Thyroid gland (tissue), 4 donors: ENCODE measurements at regions not wholly inside any gene's neighbourhood (a gene's known extent, or its start where the extent isn't known, plus 50 kb on each side); places are given as distances from the start of the nearest gene placed in this dataset.

Experiments
- DNase-seq, 2 donors: peaks; one replicate each; pipeline ENCODE4 v3.0.0-alpha.2; 2019
- H3K27ac ChIP-seq, 3 donors: fragments of 200-600 bp; sonication (generic); 1 replicate in 2 of 3; 2 replicates in 1 of 3; pipeline ENCODE4 v1.5.1; 2016 to 2019; ENCODE audit warnings: mild to moderate bottlenecking in 1 of 3, moderate library complexity in 1 of 3
- H3K27me3 ChIP-seq: fragments of 200-600 bp; sonication (generic); one replicate; pipeline ENCODE4 v1.5.1; 2019
- H3K36me3 ChIP-seq, 2 donors: fragments of 200-600 bp; sonication (generic); one replicate each; pipeline ENCODE4 v1.5.1; 2016 to 2019
- H3K4me1 ChIP-seq, 2 donors: fragments of 200-600 bp; sonication (generic); one replicate each; pipeline ENCODE4 v1.5.1; 2017 to 2019
- H3K4me3 ChIP-seq, 3 donors: fragments of 200-600 bp; sonication (generic); replicated peaks in 1 of 3; 1 replicate in 2 of 3; 2 replicates in 1 of 3; pipeline ENCODE4 v1.5.1; 2016; ENCODE audit warnings: mild to moderate bottlenecking in 1 of 3
- H3K9me3 ChIP-seq: fragments of 200-600 bp; sonication (generic); one replicate; pipeline ENCODE4 v1.5.1; 2017
- POLR2A ChIP-seq, 2 donors: fragments of 450-650 bp; IDR thresholded peaks; one replicate each; pipeline ENCODE4 v1.6.1; 2017; ENCODE audit warnings: antibody characterized with exemption in 2 of 2, mild to moderate bottlenecking in 2 of 2, moderate library complexity in 1 of 2
- WGBS, 2 donors: methylation state at CpG; one replicate each; pipeline ENCODE4 v1.1.5; 2017; 5-methylcytosine and 5-hydroxymethylcytosine counted together
- intact Hi-C: fragments of 100-400 bp; cut with DNase I; formaldehyde crosslinking; loops from one replicate; pipeline ENCODE4 v1.15.1; 2023
- TF ChIP-seq, protein P1 (sequence below), 6 experiments: fragments of 200-600 bp in 3 of 6; fragments of 450-650 bp in 3 of 6; sonication (generic) in 3 of 6; IDR thresholded peaks; one replicate each; pipeline ENCODE4 v1.5.1; 2016 to 2019; ENCODE audit warnings: antibody characterized with exemption in 6 of 6, mild to moderate bottlenecking in 2 of 6, inconsistent platforms in 1 of 6, moderate library complexity in 1 of 6

DNA sequence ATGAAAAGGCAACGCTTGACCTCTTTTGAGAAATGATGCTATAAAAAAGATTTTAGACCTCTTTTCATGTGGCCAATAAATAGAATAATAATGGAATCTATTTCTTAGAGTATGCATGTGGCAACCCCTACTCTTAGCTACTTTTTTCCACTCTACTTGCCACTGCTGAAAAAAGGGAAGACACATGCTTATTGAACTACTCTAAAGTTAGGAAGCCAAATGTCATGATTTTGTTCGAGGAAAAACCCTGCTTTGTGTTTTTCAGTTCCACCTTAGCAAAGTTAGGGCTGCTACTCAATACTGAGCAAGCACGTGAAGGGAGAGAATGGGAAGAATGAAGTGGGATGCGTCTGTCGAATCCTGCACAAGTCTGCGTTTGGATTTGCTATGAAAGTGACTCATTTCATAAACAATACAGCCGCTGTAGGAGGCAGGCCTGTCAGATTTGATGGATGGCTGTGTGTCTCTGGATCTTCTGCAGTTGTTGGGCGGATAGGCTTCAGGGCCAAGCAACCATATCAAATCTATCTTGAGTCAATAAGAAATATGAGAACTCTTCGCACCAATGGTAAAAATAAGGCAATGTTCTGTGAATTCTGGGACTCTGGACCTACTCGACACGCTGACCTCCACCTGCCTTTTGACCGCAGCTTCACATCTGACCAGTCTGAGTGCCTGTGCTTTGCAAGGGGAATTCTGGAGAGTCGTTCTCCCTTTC lies 333.6 kb downstream of the PIK3R1 start:
- no peak for DNase-seq
- Histone ChIP-seq H3K36me3 (no peaks in the 10 kb centered on the region), H3K4me1 (no peaks in the 10 kb centered on the region), H3K27ac (no peak overlapping the region), H3K27me3 (no peaks in the 10 kb centered on the region), H3K9me3 (no peaks in the 10 kb centered on the region), H3K4me3 (no peak overlapping the region)
- intact Hi-C loops = no loop called here
- WGBS, 2 donors = 90 to 91% methylated on average over 13 of the region's 13 CpGs
- TF ChIP-seq, protein P1, sequence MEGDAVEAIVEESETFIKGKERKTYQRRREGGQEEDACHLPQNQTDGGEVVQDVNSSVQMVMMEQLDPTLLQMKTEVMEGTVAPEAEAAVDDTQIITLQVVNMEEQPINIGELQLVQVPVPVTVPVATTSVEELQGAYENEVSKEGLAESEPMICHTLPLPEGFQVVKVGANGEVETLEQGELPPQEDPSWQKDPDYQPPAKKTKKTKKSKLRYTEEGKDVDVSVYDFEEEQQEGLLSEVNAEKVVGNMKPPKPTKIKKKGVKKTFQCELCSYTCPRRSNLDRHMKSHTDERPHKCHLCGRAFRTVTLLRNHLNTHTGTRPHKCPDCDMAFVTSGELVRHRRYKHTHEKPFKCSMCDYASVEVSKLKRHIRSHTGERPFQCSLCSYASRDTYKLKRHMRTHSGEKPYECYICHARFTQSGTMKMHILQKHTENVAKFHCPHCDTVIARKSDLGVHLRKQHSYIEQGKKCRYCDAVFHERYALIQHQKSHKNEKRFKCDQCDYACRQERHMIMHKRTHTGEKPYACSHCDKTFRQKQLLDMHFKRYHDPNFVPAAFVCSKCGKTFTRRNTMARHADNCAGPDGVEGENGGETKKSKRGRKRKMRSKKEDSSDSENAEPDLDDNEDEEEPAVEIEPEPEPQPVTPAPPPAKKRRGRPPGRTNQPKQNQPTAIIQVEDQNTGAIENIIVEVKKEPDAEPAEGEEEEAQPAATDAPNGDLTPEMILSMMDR (IDR thresholded peaks at IDR 0.05) = no peak

DNA sequence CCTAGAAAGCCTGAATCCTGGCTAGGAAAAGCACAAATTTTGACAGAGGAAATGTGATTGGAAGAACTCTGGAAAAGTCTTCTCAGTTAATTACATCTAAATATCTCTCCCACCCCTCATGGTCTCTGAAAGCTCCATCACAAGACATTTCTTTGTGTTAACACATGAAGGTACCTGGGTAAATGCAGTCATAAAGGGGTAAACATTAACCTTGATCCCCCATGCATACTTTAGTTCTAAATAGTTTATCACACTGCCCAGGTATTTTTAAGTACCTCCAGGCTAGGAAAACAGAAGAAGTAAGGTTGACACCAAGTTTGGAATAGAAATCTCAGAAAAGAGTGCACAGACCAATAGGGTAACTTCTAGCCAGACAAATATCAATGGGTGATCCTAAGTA lies 334.5 kb downstream of the PIK3R1 start:
- H3K27me3 ChIP-seq = no peaks in the 10 kb centered on the region
- no peaks in the 10 kb centered on the region for H3K36me3 ChIP-seq
- H3K27ac ChIP-seq = no peak overlapping the region
- no peaks in the 10 kb centered on the region for H3K9me3 ChIP-seq
- TF ChIP-seq, protein P1 (IDR thresholded peaks at IDR 0.05) = no peak
- no peak for TF ChIP-seq POLR2A (IDR thresholded peaks at IDR 0.05)
- no peaks in the 10 kb centered on the region for H3K4me1 ChIP-seq
- no peak overlapping the region for H3K4me3 ChIP-seq
- intact Hi-C loops = no loop called here
- DNase-seq = no peak

DNA sequence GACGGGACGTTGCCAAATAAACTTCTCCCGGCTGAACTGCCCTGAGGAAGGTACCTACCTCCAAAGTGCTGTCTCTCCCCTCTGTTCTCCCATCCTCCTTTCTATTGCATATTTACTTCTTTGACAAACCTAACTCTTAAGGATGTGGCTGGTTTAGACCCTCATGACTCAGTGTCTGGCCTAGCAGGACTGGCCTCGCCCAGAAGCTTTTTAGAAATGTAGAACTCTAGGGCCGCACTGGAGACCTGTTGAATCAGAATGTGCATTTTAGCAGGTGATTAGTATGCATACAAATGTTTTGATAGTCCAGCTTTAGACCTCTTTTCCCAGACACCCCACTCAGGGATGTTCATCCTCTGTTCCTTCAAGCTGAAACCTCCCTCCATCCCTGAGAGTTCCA lies 335.9 kb downstream of the PIK3R1 start:
- H3K36me3 ChIP-seq = no peaks in the 10 kb centered on the region
- H3K9me3 ChIP-seq = no peaks in the 10 kb centered on the region
- TF ChIP-seq POLR2A (IDR thresholded peaks at IDR 0.05) = no peak
- TF ChIP-seq, protein P1 (IDR thresholded peaks at IDR 0.05) = no peak
- H3K4me1 ChIP-seq = peaks cover 0 to 5% of the 10 kb centered on the region in 2 donors
- intact Hi-C loops = no loop called here
- H3K4me3 ChIP-seq = no peak overlapping the region
- no peak for DNase-seq
- 74 to 84% methylated on average over 5 of the region's 5 CpGs for WGBS, 2 donors
- H3K27me3 ChIP-seq = no peaks in the 10 kb centered on the region
- H3K27ac ChIP-seq = no peak overlapping the region

DNA sequence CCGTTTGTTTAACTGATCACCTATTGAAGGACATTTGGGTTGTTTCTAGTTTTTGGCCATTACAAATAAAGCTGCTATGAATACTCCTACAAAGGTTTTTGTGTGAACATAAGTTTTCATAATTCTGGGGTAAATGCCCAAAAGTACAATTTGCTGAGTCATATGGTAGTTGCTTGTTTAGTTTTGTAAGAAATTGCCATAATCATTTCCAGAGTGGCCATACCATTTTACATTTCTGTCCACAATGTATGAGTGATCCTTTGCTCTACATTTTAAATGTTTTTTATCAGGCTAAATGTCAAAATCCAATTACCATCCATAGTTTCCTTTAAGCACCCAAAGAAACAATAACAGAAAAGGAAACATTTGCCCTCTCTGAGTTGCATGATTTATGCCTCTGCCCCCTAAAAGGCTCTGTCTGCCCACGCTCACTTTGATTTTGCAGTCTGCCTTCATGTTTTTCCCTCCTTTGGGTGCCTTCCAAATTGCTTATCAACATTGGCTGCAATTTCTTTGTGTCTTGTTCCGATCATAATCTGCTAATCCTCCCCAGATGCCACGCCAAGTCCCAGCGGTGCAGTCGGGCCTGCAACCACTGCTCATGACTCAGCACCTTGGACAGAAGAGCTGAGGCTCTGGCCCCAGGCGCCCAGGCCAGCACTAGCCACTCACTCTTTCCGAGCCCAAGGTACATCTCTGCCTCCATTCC lies 339.2 kb downstream of the PIK3R1 start:
- DNase-seq = peak; percentile 32
- Histone ChIP-seq H3K27me3 (no peaks in the 10 kb centered on the region), H3K4me3 (no peak overlapping the region), H3K4me1 (peaks cover 0 to 7% of the 10 kb centered on the region in 2 donors), H3K27ac (no peak overlapping the region), H3K9me3 (no peaks in the 10 kb centered on the region), H3K36me3 (no peaks in the 10 kb centered on the region)
- no peak for TF ChIP-seq POLR2A (IDR thresholded peaks at IDR 0.05)
- TF ChIP-seq, protein P1 (IDR thresholded peaks at IDR 0.05) = no peak
- intact Hi-C loops = no loop called here
- WGBS, 2 donors = 73 to 78% methylated on average over 8 of the region's 8 CpGs
